22Rv1 (cell line): ENCODE measurements at regions not wholly inside any gene's neighbourhood (a gene's known extent, or its start where the extent isn't known, plus 50 kb on each side); places are given as distances from the start of the nearest gene placed in this dataset.

Experiments used
- H3K27ac ChIP-seq: fragments of 450-650 bp; 2 replicates; pipeline ENCODE4 v1.5.1; 2017
- CTCF ChIP-seq: fragments of 450-650 bp; IDR thresholded peaks from 2 replicates; pipeline ENCODE4 v1.5.1; 2017; ENCODE audit warnings: mild to moderate bottlenecking
- ZFX ChIP-seq: fragments of 450-650 bp; IDR thresholded peaks from 2 replicates; pipeline ENCODE4 v1.6.1; 2017; ENCODE audit warnings: antibody characterized with exemption, borderline replicate concordance

GRCh38 chr3:159513444-159513843 is 475.2 kb upstream of the IL12A start:
- TF ChIP-seq ZFX (no peak), CTCF (no peak)
- H3K27ac ChIP-seq = no peak overlapping the region

DNA sequence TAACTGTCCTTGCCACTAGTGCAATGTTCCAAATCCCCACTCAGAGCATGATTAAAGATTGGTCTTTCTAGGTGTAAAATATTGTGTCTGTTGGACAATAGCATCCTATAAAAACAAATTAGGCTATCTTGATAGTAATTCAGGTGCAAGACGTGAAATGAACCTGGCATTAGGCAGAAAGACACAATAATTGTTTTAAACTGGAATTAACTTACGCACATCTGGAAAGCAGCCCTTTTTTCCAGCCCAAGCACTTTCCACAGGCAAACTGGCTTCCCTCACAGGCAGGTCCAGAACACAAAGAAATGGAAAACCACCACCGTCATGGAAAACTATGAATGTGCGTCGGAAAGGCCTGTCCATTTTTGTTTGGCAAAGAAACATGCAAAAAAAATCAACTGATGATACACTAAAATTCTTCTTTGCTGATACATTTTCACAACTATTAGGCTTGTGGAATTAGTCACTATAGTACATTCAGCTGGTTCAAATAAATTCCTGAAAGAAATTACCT is 474.7 kb upstream of the IL12A start:
- no peak overlapping the region for H3K27ac ChIP-seq
- no peak for TF ChIP-seq ZFX
- TF ChIP-seq CTCF = no peak

- TF ChIP-seq ZFX (no peak), CTCF (no peak)
- no peak overlapping the region for H3K27ac ChIP-seq
Measured at GRCh38 chr3:159517105-159517504, 471.5 kb upstream of the IL12A start.

DNA sequence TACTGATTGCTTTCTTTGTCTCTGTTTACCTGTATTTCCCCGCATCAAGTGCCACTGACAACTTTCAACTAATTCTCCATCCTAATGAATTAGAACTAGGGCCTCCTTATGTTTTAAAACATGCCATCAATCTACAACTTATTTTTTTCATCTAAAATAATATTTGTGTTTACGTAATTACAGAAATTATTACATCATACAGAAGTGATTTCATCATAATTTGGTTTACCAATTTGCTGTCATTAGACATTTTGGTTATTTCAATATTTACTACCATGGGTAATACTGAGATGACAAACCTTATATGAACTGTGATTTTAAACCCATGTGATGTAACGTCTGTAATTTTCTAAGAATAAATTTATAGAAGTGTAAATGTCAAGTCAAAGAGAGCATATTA is 468.0 kb upstream of the IL12A start:
- H3K27ac ChIP-seq = no peak overlapping the region
- TF ChIP-seq CTCF (no peak), ZFX (no peak)

- no peak for TF ChIP-seq ZFX
- no peak for TF ChIP-seq CTCF
Measured at GRCh38 chr3:159522276-159522675, 466.4 kb upstream of the IL12A start.

DNA sequence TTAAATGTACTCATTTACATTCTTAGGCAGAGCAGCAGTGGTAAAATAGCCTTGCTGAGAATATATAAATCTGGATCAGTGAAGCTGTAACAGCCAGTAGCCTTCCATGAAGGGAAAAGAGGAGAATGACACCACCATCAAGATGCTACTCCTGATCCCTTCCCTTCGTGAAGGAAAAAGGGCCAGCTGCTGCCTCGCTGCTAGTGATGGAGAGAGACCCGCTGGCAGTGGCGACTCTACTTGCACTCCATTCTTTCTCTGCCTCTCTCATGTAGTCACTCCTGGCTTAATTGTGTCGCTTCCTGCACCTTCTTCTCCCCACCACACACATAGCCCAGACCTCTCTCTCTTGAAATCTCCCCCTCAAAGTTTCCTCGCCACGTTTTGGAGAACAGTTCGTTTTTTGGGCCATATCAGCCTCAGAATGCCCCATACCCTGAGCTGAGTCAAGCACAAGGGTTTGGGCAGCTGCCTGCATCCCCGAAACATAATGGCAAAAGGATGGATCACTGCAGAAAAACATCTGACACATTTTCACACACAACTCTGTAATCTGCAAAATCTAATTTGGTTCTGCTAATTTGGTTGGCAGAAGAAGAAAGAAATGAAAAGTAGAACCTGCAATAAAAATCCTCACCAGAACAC is 460.3 kb upstream of the IL12A start:
- TF ChIP-seq CTCF (no peak), ZFX (no peak)
- no peak overlapping the region for H3K27ac ChIP-seq

More at GRCh38 chr3:159522276-159522675, 466.4 kb upstream of the IL12A start:
- H3K27ac ChIP-seq = no peak overlapping the region

DNA sequence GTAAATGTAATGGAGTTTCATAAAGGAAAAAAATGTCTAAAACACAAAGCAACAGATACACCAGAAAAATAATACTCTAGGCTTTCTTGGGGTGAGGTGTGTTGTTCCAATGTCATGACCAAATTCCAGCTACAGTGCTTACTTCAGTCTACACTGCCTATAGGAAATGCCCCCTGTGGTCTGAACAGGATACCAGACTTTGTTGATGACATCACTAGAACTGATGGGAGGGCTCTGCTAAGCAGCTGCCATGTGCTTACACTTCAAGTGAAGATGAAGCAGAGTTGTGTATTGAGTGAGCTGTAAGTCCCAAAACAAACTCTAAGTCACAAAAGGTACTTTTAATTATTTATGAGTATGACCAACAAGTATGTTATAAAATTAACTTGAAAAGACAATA is 456.1 kb upstream of the IL12A start:
- TF ChIP-seq ZFX = no peak
- no peak for TF ChIP-seq CTCF
- H3K27ac ChIP-seq = no peak overlapping the region
